Umbilical cord (tissue), 1 donor: ENCODE measurements at regions not wholly inside any gene's neighbourhood (a gene's known extent, or its start where the extent isn't known, plus 50 kb on each side); places are given as distances from the start of the nearest gene placed in this dataset.
A peak's percentile ranks its signal among the peaks of the same experiment; 100 is the strongest.
"Not testable (repeated sequence)": the region's sequence is repeated elsewhere in the genome, so short reads cannot be mapped to it uniquely, and the experiment has no call there.

ENCODE experiments used
- DNase-seq: peaks from one replicate; pipeline ENCODE4 v3.0.0-alpha.2; 2015; ENCODE audit warnings: low spot score

DNA sequence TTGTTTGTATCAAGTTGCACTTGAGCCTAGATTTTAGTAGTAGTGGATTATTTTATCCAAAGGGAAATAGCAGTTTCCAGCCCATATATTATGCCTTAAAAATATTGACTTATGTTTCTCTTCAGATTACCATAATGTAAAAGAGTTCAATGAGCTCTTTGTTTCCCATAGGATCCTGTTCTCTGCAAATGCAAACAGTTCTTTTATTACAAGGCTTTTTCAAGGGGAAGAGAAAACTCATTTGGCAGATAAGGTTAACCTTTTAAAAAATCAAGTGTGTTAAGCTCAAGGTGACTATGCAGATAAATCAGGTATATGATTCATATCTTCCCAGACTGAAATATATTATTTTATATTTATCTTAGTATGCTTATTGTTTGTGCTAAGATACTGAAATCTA, 961.2 kb upstream of the SPRY2 start:
- no peak for DNase-seq

DNA sequence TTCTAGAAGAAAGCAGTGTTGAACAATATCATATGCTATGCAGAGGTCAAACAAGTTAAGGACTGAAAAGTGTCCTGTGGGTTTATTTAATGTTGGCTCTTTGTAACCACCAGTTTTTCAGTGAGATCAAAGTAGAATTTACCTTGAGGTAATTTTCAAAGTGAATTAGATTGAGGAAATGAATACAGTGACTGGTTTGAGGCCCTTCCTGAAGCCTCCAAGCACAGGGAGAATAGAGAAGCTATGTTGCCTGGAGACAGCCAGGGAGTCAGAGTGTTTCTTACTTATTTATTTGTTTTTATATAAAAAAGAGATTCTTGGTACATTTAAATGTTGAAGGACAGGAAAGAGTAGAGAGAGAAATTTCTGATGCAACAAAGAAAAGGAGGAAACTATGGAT, 954.3 kb upstream of the SPRY2 start:
- no peak for DNase-seq

DNA sequence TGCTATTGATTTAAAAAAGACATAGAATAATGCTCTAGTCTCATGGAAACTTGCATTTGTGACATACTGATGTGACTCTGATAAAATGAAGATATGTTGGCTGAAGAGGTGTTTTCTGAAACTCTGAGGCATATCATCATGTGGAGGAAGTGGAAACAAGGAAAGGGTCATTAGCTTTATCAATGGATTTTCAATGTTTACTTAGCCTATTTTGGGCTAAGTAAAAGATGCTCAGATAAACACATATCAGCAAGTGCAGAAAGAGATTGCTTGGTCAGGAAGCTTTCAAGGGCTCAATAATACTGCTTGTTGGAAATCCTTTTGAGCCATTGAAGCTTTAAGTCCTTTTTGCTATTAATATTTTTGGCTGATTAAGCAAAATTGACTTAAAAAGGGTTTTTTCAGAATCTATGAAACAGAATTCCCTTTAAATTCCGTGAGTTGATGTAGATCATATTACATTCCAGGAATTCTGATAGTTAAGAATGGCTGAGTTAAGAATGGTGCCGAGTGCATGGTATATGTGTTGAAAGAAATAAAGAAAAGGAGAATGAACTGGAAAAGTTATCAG, 952.8 kb upstream of the SPRY2 start:
- no peak for DNase-seq

DNA sequence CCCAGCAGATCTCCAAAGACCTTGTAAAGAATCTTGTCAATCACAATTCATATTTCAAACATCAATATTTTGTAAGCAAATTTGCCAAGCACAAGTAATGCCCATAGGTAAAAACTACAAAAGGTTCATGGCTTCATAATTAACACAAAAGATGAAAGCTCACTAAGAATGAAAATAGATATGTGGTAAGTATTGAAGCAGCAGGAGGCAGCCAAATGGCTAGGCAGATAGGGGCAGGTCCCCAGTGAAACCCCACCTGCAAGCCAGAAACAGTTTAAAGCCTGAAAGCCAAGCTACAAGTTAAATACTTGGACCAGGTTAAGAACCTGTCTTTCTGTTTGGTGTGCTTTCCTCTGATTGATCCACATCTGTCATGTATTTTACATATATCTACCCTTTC, 942.6 kb upstream of the SPRY2 start:
- DNase-seq: no peak

DNA sequence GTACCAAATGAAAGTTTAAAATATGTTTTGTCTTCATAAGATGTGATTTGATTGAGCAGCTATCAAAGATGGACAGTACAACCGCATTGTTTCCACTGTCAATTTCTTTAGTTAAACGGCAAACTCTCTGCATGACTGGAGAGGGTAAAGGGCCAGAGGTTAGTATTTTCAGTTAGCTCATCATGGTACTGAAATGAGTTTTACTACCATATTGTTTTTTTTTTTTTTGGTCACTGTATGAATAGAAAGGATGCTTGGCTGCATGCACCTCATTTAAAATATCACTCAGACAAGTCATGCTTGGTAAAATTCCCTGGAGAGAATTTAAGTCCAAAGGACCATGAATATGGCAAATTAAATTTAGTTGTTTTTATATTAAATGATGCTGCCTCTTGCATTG, 942.1 kb upstream of the SPRY2 start:
- DNase-seq: no peak

DNA sequence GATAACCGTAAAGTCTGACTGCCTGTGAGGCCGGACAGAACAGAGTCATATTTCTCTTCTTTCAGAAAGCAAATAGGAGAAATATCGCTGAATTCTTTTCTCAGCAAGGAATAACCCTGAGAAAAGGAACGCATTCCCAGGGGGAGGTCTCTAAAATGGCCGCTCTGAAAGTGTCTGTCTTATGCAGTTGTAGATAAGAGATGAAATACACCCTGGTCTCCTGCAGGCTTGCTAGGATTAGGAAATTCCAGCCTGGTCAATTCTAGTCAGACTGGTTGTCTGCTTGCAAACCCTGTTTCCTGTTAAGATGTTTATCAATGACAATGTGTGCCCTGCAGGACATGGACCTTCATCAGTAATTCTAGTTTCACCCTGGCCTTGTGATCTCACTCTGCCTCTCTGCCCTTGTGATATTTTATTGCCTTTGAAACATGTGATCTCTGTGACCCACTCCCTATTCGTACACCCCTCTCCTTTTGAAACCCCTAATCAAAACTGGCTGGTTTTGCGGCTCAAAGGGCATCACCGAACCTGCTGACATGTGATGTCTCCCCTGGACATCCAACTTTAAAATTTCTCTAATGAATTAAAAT, 934.8 kb upstream of the SPRY2 start:
- DNase-seq: no peak

DNA sequence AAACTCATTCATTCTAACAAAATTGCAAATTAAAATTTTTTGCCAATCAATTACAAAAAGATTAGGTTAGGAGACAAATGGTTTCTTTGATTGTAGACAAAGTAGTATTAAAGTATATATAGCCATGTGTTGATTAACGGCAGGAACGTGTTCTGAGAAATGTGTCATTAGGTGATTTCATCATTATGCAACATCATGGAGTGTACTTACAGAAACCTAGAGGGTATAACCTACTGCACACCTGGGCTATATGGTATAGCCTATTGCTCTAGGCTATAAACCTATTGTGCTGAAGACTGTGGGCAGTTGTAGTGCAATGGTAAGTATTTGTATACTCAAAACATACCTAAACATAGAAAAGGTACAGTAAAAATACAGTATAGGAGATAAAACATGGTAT, 906.8 kb upstream of the SPRY2 start:
- no peak for DNase-seq

DNA sequence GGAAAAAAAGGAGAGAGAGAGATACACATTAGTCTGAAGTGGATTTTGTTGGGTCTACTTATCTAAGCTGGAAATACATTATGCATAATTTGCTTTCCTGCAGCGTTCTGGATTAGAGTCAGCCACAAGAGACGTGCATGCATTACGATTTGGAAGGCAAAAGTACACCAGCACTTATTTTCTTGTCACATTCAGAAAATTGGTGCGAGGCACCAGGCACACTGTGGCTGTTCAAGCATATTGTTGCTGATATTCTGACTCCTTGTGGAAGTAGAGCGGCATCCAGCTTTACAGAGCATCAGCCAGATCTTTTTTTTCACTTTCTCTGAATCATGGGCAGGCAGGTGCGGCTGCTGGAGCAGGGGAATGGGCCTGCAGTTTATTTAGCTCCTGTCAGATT, 905.6 kb upstream of the SPRY2 start:
- DNase-seq: no peak

DNA sequence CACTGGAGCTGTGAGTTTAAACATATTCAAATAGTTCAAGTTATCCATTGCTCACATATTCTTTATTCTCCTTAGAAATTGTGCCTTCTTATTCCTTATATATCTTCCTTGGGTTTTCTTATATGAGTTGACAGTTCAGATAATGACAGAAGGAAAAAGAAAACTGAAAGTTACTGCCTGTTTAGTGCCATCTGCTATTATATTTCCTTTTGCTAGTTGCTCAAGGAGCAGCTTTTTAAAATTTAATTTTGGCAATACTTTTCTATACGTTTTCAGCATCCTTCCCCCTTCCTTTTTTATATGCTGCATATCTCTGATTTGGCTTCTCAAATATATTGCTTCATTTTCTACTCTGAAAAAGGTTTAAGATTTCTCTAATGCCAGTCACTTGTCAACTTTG, 903.1 kb upstream of the SPRY2 start:
- no peak for DNase-seq

DNA sequence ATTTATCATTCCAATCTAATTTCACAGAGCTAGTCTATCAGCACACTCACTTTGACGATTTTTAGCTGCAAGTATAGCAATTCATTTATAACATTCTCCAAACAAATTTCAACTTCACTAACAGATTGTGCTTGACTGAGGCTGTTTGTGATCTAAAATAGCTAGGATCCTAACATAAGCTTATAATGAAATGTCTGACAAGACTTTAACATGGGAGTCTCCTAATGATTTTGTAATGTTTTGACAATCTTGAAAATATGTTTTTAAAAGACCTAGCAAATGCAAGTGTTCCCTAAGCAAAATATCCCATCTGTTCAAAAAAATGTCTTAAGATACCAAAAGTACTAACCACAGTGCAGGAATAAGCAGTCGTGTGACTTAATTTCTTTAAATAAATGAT, 889.5 kb upstream of the SPRY2 start:
- no peak for DNase-seq

DNA sequence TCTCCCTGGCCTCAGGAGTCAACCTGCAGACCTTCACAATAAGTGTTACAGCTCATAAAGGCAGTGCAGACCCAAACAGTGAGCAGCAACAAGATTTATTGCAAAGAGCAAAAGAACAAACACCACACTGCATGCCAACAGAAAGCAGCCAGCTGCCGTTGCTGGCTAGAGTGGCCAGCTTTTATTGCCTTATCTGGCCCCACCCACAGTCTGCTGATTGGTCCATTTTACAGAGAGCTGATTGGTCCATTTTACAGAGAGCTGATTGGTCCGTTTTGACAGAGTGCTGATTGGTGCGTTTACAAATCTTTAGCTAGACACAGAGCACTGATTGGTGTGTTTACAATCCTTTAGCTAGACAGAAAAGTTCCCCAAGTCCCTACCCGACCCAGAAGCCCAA, 885.9 kb upstream of the SPRY2 start:
- not testable (repeated sequence) for DNase-seq

DNA sequence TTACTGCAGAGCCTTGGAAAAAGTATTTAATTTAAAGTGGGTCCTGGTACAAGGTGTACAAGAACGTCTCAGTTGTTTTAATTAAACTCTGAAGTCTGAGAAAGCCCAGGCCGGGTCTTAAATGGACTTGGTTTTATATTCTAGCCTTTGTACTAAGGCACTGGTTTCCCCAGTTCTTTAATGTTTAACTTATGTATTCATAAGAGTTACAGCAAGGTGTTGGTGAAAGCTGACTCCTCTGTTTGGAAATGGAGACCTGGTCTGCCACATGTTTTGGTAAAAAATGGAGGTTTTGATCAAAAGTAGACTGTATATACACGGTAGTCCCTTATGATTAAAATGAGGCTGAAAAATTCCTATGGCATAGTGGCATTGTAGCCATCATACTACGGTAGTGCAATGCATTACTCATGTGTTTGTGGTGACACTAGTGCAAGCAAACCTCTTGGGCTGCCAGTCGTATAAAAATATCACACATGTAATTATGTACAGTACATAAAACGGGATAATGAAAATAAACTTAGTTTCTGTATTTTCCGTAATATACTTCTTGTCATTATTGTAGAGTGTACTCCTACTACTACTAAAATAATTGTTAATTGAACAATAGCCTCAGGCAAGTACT, 883.4 kb upstream of the SPRY2 start:
- no peak for DNase-seq

DNA sequence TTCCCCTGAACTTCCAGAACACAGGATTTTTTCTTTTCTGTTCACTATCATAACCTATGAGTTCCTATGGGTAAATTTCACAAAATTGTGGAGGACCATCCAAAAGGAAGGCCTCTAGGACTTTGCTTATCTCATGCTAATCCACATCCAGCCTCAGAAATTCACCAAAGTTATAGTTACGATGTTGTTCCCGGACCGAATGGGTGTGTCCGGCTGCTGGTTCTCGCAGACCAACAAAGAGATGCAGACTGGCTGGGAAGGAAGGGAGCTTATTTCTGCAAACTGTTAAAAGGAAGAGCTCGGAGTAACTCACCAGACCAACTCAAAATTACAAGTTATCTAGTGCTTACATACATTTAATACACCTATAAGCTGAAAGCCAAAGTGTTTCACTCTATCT, 882.9 kb upstream of the SPRY2 start:
- DNase-seq: peak; percentile 57

DNA sequence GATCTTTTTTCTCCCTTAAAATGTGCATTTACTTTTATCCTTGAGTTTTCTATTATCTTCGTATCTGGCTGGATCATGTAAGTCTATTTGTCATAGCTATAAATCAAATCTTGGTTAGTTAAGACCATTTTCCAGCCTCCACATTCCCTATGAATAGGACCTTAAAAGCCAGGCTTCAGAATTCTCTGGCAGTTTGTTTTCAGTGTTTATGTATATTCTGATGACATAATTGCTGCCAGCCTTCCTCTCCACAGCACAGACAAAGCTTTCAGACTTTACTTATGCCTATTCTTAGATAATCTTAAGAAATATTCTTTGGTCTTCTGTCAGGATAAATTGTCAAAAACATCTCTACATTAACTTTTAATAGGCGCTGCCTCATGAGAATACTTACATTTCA, 870.8 kb upstream of the SPRY2 start:
- peak; percentile 74 for DNase-seq

DNA sequence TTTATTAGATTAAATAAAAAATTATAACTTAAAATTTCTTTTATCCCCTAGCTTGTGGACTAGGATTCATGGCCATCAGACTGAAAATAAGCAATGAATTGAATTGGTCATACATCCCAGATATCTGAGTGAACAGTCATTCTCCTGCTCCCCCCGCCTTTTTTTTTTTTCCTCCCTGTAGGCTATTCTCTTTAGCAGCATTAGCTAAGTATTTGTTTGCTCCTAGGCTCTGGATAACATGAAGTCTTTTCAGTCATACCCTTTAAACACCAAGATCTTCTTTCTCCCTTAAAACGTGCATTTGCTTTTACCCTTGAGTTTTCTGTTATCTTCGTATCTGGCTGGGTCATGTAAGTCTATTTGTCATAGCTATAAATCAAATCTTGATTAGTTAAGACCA, 866.7 kb upstream of the SPRY2 start:
- peak; percentile 79 for DNase-seq

DNA sequence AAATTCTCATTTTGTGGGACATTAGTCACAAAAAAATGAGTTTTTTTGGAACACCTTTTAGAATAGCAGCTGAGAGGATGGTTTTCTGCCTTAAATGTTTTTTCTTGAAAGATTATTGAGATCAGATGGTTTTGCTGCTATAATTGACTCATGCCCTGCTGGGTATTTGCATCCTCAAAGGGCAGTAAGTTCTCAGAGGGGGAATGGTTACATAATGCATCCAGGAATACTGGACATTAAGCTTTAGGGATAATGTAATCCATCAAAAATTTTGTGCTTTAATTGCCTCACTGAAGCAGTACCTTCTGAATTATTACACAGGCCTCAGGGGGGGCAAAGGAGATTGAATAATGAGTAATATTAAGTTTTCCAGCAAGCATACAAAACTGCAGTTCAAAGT, 866.3 kb upstream of the SPRY2 start:
- DNase-seq: peak; percentile 36

DNA sequence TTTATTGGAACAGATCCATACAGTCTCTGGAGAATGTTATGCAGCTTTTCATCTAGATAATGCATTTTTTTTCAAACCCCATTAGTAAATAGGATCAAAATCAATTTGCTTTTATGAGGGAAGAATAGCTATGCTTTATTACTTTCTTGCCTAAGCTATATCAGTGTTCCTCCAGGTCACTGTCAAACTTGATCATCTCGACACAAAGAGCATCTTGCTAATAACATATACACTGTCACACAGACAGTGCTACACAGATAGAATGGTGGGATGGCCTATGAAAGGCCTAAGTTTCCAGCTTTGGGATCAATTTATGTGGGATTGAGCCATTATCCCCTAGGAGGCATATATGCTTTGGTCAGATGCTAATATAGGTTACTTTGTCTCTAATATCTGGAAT, 862.9 kb upstream of the SPRY2 start:
- no peak for DNase-seq

DNA sequence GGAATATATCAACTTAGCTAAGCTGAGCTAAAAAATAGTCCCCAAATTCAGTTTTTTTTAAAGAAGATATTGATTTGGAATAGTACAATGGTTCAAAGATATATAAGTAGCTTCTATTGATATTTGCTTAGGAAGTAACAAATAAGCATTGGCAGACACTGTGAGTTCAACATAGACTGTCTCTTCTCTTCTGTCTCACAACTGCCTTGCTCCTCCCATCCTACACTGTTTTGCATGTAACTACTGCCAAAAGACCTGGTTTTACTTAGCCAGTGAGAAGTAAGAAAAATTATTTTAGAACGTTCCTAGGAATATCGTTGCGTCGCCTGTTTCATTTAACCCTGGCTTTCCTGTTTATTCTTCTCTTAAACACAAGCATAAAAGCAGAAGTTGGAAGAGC, 859.0 kb upstream of the SPRY2 start:
- DNase-seq: peak; percentile 28

DNA sequence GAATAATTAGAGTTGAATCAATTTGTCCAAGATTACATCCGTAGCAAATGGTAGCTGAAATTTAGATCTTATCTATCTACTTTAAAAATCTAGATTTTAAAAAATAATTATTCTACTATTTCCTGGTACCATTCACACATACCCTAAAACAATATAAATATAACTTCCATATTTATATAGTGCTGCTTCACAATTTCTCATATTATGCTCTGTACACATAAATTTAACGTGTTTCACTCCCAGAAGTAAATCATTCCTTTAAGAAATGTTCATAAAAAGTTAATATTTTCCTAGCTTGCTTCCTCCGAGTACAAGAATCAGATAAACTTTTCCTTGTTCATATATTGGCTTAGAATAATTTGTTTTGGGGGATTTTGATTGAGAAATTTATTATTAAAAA, 857.0 kb upstream of the SPRY2 start:
- DNase-seq: no peak

DNA sequence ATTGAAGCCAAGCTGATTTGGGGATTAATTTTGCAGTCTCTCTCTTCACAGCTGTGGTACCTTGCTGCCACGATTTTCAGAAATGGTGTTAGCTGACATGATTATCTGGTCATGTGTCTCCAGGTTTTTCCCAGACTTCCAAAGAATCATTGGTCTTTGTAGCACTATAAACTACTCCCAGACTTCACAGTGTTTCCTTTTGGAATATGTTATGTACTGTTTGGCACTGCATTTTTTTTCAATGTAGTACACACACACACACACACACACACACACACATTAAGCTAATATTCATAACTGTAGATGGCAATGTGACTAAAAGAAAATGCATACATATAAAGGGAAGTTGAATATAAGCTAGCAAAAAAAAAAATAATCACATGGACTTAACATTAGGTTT, 856.6 kb upstream of the SPRY2 start:
- no peak for DNase-seq

DNA sequence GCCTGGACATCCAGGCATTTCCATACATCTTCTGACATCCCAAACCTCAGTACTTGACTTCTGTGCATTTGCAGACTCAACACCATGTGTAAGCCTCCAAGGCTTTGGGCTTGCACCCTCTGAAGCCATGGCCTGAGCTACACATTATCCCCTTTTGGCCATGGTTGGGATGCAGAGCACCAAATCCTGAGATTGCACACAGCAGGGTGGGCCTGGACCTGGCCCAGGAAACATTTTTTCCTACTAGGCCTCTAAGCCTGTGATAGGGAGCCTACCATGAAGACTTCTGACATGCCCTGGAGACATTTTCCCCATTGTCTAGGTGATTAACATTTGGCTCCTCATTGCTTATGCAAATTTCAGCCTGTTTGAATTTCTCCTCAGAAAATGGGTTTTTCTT, 853.4 kb upstream of the SPRY2 start:
- DNase-seq: no peak

DNA sequence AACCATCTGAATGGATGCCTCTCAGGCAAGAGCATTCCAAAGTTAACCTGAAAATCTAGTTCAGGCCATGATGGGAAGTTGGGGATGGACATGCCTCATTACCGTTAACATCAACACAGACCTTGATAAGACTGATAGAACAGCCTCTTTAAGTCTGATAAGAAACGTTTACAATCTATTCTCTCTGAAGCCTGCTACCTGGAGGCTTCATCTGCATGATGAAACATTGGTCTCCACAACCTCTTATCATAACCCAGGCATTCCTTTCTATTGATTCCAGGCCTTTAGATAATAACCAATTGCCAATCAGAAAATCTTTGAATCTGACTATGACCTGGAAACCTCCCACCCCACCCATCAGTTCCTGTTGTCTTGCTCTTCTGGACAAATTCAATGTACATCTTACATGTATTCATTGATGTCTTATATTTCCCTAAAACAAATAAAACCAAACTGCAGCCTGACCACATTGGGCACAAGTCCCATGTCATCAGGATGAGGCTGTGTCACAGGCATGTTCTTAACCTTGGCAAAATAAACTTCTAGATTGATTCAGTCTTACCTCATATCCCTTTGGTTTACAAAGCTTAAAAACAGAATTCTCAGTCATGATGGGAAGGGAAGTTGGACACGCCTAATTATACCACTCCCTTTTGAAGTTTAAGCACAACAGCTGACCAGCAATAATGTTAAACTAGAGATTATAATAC, 843.8 kb upstream of the SPRY2 start:
- no peak for DNase-seq

DNA sequence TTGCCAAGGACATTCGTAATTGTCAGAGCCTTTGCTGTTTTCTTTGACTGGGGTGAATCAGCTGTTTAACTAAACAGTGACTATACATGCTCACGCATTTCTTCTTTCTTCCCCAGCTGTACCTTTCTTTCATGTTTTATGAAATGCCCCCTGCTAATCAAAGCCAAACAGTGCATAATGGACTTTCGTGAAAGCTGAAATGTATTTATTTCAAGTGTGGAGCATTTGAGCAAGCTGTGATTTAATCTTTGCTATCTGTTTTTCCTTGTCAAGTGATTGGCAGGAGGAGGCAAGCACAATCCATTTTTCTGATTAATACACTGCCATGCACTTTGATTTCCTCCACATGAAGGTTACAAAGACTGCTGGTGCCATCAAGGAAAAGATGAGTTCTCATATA, 831.7 kb upstream of the SPRY2 start:
- DNase-seq: no peak
